ENCODE measurements at regions not wholly inside any gene's neighbourhood (a gene's known extent, or its start where the extent isn't known, plus 50 kb on each side); places are given as distances from the start of the nearest gene placed in this dataset.

DNA sequence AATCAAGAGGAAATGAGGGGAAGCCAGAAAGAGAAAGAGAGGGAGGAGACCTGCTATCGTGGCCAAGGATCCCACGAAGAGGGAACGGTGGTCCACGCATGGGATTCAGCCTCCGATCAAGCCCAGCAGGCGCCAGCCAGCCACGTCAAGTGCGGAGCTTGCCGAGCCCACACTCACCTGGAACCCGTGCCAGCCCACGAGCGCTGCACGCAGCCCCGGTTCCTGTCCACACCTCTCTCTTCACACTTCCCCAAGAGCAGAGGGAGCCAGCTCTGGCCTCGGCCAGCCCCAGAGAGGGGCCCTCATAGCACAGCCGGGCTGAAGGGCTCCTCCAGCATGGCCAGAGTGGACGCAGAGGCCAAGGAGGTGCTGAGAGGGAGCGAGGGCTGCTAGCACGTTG is 795.1 kb upstream of the GRIA3 start:
- Histone ChIP-seq H3K4me3 (ENCODE audit: low read length) (no peak overlapping the region), H3K9me3 (replicated peaks; ENCODE audit: insufficient read depth, low read length) (no peaks in the 10 kb centered on the region), H3K4me1 (ENCODE audit: low read length) (no peaks in the 10 kb centered on the region), H3K9ac (ENCODE audit: low read length) (no peak overlapping the region), H3K27me3 (replicated peaks; ENCODE audit: insufficient read depth, low read length) (no peaks in the 10 kb centered on the region), H3K4me2 (ENCODE audit: low read depth, low read length) (no peak overlapping the region), H3F3A (ENCODE audit: insufficient read depth, low read length) (no peaks in the 10 kb centered on the region), H3K27ac (ENCODE audit: low read length) (no peak overlapping the region), H3K79me2 (ENCODE audit: low read length) (no peaks in the 10 kb centered on the region), H3K9me2 (replicated peaks; ENCODE audit: insufficient read depth, low read length) (no peaks in the 10 kb centered on the region), H3K36me3 (replicated peaks; ENCODE audit: insufficient read depth, low read length) (no peaks in the 10 kb centered on the region), H2AFZ (ENCODE audit: low read length) (no peak overlapping the region), H4K20me1 (ENCODE audit: insufficient read depth, low read length) (no peaks in the 10 kb centered on the region)
- DNase-seq: no peak
- TF ChIP-seq CTCF (IDR thresholded peaks at IDR 0.05; ENCODE audit: low read length) (no peak), EZH2phosphoT487 (IDR thresholded peaks at IDR 0.05; ENCODE audit: low read length) (no peak), EZH2 (optimal IDR thresholded peaks at IDR 0.05; ENCODE audit: low read depth, low read length) (no peak)

DNA sequence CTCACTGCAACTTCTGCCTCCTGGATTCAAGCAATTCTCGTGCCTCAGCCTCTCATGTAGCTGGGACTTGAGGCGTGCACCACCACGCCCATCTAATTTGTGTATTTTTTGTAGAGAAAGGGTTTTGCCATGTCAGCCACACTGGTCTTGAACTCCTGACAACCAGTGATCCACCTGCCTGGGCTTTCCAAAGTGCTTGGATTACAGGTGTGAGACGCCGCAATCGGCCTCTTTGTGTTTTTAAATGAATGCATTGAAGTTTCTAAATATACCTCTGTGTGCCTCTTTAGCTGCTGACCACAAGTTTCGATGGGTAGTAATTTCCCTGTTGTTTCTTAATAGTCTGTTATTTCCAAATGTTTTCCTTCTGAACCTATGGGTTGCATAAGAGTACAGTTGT is 765.3 kb upstream of the GRIA3 start:
- Histone ChIP-seq H3K4me3 (ENCODE audit: low read length) (no peak overlapping the region), H3K36me3 (replicated peaks; ENCODE audit: insufficient read depth, low read length) (no peaks in the 10 kb centered on the region), H3K27ac (ENCODE audit: low read length) (no peak overlapping the region), H3F3A (ENCODE audit: insufficient read depth, low read length) (peaks cover 7% of the 10 kb centered on the region; the same call in 1 of the 2 replicates), H3K27me3 (replicated peaks; ENCODE audit: insufficient read depth, low read length) (no peaks in the 10 kb centered on the region), H3K9me2 (replicated peaks; ENCODE audit: insufficient read depth, low read length) (no peaks in the 10 kb centered on the region), H2AFZ (ENCODE audit: low read length) (no peak overlapping the region), H4K20me1 (ENCODE audit: insufficient read depth, low read length) (no peaks in the 10 kb centered on the region), H3K79me2 (ENCODE audit: low read length) (no peaks in the 10 kb centered on the region), H3K9ac (ENCODE audit: low read length) (no peak overlapping the region), H3K9me3 (replicated peaks; ENCODE audit: insufficient read depth, low read length) (no peaks in the 10 kb centered on the region), H3K4me1 (ENCODE audit: low read length) (no peaks in the 10 kb centered on the region), H3K4me2 (ENCODE audit: low read depth, low read length) (no peak overlapping the region)
- no peak for TF ChIP-seq CTCF (IDR thresholded peaks at IDR 0.05; ENCODE audit: low read length)
- TF ChIP-seq EZH2phosphoT487 (IDR thresholded peaks at IDR 0.05; ENCODE audit: low read length): no peak
- TF ChIP-seq EZH2 (optimal IDR thresholded peaks at IDR 0.05; ENCODE audit: low read depth, low read length): no peak
- peak; percentile 79 for DNase-seq

DNA sequence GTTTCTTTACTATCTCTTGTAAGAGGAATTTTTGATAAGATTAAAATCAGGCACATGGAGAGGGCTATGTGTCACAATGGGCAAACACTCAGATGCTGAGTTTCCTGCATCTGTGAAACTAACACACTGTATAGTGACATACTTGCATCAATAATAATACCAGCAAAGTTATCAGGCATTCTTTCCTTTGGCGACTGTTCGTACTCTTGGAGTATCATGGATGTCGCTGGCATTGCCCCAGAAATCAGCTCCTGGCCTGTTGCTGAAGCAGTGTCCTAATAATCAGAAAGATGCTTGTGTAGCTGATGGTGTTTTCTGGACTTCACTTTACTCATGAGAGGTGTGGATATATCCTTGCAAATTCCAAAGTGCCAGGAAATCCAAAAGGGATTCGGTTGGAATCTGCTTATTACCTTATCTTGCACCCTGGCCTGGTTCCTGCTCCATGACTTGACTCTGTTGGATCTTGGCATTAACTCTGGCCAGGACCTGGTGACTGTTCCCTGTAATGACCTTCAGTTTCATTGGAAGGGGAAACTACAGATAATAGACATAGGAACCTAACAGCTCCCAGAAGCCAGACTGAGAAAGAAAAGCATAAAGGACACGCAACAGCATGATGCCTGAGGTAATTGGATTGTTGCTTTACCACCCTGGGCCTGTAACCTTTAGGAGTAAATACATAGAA is 762.5 kb upstream of the GRIA3 start:
- no peak overlapping the region for H2AFZ ChIP-seq (ENCODE audit: low read length)
- H3K4me1 ChIP-seq (ENCODE audit: low read length): no peaks in the 10 kb centered on the region
- no peaks in the 10 kb centered on the region for H3K27me3 ChIP-seq (replicated peaks; ENCODE audit: insufficient read depth, low read length)
- H4K20me1 ChIP-seq (ENCODE audit: insufficient read depth, low read length): no peaks in the 10 kb centered on the region
- H3K9ac ChIP-seq (ENCODE audit: low read length): no peak overlapping the region
- no peak overlapping the region for H3K4me3 ChIP-seq (ENCODE audit: low read length)
- no peak for DNase-seq
- H3K79me2 ChIP-seq (ENCODE audit: low read length): no peaks in the 10 kb centered on the region
- H3F3A ChIP-seq (ENCODE audit: insufficient read depth, low read length): peaks cover 7% of the 10 kb centered on the region; the same call in 1 of the 2 replicates
- no peak overlapping the region for H3K27ac ChIP-seq (ENCODE audit: low read length)
- no peak overlapping the region for H3K4me2 ChIP-seq (ENCODE audit: low read depth, low read length)
- no peaks in the 10 kb centered on the region for H3K9me2 ChIP-seq (replicated peaks; ENCODE audit: insufficient read depth, low read length)
- H3K9me3 ChIP-seq (replicated peaks; ENCODE audit: insufficient read depth, low read length): no peaks in the 10 kb centered on the region
- TF ChIP-seq EZH2 (optimal IDR thresholded peaks at IDR 0.05; ENCODE audit: low read depth, low read length): no peak
- no peak for TF ChIP-seq CTCF (IDR thresholded peaks at IDR 0.05; ENCODE audit: low read length)
- no peak for TF ChIP-seq EZH2phosphoT487 (IDR thresholded peaks at IDR 0.05; ENCODE audit: low read length)
- no peaks in the 10 kb centered on the region for H3K36me3 ChIP-seq (replicated peaks; ENCODE audit: insufficient read depth, low read length)
